Posterior cingulate gyrus (tissue), 11 donors: ENCODE measurements at regions not wholly inside any gene's neighbourhood (a gene's known extent, or its start where the extent isn't known, plus 50 kb on each side); places are given as distances from the start of the nearest gene placed in this dataset.

Source experiments
- DNase-seq, 10 donors: peaks; one replicate each; pipeline versions ENCODE4 v3.0.0 to v3.0.0-alpha.2; 2020 to 2021; ENCODE audit warnings: mixed read lengths in 3 of 10
- intact Hi-C: fragments of 100-400 bp; cut with DNase I; formaldehyde crosslinking; loops from one replicate; pipeline ENCODE4 v1.15.1; 2023

GRCh38 chr14:99117671-99118045, 154.3 kb downstream of the BCL11B start:
- intact Hi-C loops = no loop called here
- peak in 2 of 10 donors; percentile 76 to 78 for DNase-seq

GRCh38 chr14:99118046-99118721, 153.8 kb downstream of the BCL11B start:
- peak in 4 of 10 donors; percentile 24 to 88 (median 84) for DNase-seq
- intact Hi-C loops = no loop called here

GRCh38 chr14:99118946-99119345, 153.1 kb downstream of the BCL11B start:
- peak in 1 of 10 donors; percentile 58 for DNase-seq
- intact Hi-C loops = no loop called here
